H1 (cell line): ENCODE measurements at regions not wholly inside any gene's neighbourhood (a gene's known extent, or its start where the extent isn't known, plus 50 kb on each side); places are given as distances from the start of the nearest gene placed in this dataset.

Experiments used
- CTCF ChIA-PET: fragments of 300-600 bp; sonication (Branson Sonifier 250); formaldehyde crosslinking; loops from one replicate; lab custom pipeline; 2021; ENCODE audit not compliant: partially characterized antibody; lab: Charles Lee
- POLR2A ChIA-PET: fragments of 300-600 bp; sonication (Branson Sonifier 250); formaldehyde crosslinking; loops from one replicate; lab custom pipeline; 2021; ENCODE audit warnings: inconsistent platforms; ENCODE audit not compliant: partially characterized antibody; lab: Charles Lee
- DNase-seq, 2 experiments: peaks; one replicate each; pipeline versions ENCODE4 v3.0.0 to v3.0.0-alpha.2; 2010 to 2022; ENCODE audit warnings: low spot score in 2 of 2, low read depth in 1 of 2, mixed read lengths in 1 of 2
- FAIRE-seq: peaks from 2 replicates; lab custom pipeline; 2011; peaks lifted over from hg19 to GRCh38; lab: Jason Lieb, UNC
- H2AFZ ChIP-seq: 2 replicates; pipeline ENCODE4 v1.8.1; 2012; ENCODE audit warnings: low read length, inconsistent platforms
- H2AK5ac ChIP-seq: 2 replicates; pipeline ENCODE4 v1.6.1; 2013; ENCODE audit warnings: low read depth, low read length
- H2BK120ac ChIP-seq: replicated peaks from 2 replicates; pipeline ENCODE3; 2013; ENCODE audit warnings: low read depth, low read length, inconsistent platforms
- H2BK12ac ChIP-seq: 2 replicates; pipeline ENCODE4 v1.6.1; 2013; ENCODE audit warnings: low read depth, low read length
- H2BK15ac ChIP-seq: 2 replicates; pipeline ENCODE4 v1.6.1; 2013; ENCODE audit warnings: low read length
- H2BK20ac ChIP-seq: 2 replicates; pipeline ENCODE4 v1.6.1; 2013; ENCODE audit warnings: low read length
- H2BK5ac ChIP-seq: 2 replicates; pipeline ENCODE4 v1.6.1; 2013; ENCODE audit warnings: low read depth, low read length
- H3K14ac ChIP-seq: 2 replicates; pipeline ENCODE4 v1.6.1; 2013; ENCODE audit warnings: inconsistent platforms; ENCODE audit not compliant: insufficient read length
- H3K18ac ChIP-seq: 2 replicates; pipeline ENCODE4 v1.6.1; 2013; ENCODE audit warnings: low read length; ENCODE audit errors: extremely low read depth
- H3K23ac ChIP-seq: 2 replicates; pipeline ENCODE4 v1.6.1; 2013; ENCODE audit warnings: inconsistent platforms; ENCODE audit not compliant: insufficient read length
- H3K23me2 ChIP-seq: 2 replicates; pipeline ENCODE4 v1.6.1; 2013; ENCODE audit warnings: low read depth, low read length
- H3K27ac ChIP-seq: 2 replicates; pipeline ENCODE4 v1.6.1; 2011; ENCODE audit warnings: low read depth, low read length, inconsistent platforms
- H3K27me3 ChIP-seq, 4 experiments: replicated peaks in 1 of 4; 1 replicate in 1 of 4; 2 replicates in 3 of 4; pipeline versions ENCODE4 v1.6.1 to v1.8.1; 2011 to 2013; ENCODE audit warnings: low read length in 3 of 4, mild to moderate bottlenecking in 3 of 4, inconsistent platforms in 2 of 4, mixed read lengths in 2 of 4, moderate library complexity in 1 of 4; ENCODE audit not compliant: control insufficient read depth in 3 of 4, insufficient read depth in 3 of 4; ENCODE audit errors: extremely low read depth in 1 of 4
- H3K36me3 ChIP-seq, 4 experiments: 2 replicates each; pipeline versions ENCODE4 v1.6.1 to v1.8.1; 2011 to 2013; ENCODE audit warnings: mild to moderate bottlenecking in 4 of 4, low read length in 3 of 4, moderate library complexity in 2 of 4, control low read depth in 1 of 4, inconsistent platforms in 1 of 4; ENCODE audit not compliant: insufficient read depth in 4 of 4, control insufficient read depth in 2 of 4
- H3K4ac ChIP-seq: replicated peaks from 2 replicates; pipeline ENCODE3; 2013; ENCODE audit warnings: low read length, low read depth, mixed read lengths, inconsistent platforms; ENCODE audit not compliant: insufficient read length
- H3K4me1 ChIP-seq, 4 experiments: replicated peaks in 1 of 4; 1 replicate in 1 of 4; 2 replicates in 3 of 4; pipeline versions ENCODE4 v1.6.1 to v1.8.1; 2011 to 2013; ENCODE audit warnings: low read length in 3 of 4, inconsistent platforms in 2 of 4, mixed read lengths in 1 of 4; ENCODE audit not compliant: insufficient read depth in 4 of 4, control insufficient read depth in 3 of 4
- H3K4me2 ChIP-seq, 2 experiments: 2 replicates each; pipeline versions ENCODE4 v1.6.1 to v1.8.1; 2011 to 2013; ENCODE audit warnings: low read depth in 2 of 2, low read length in 2 of 2, control low read depth in 1 of 2, inconsistent platforms in 1 of 2, mild to moderate bottlenecking in 1 of 2; ENCODE audit not compliant: insufficient read depth in 1 of 2
- H3K4me3 ChIP-seq, 4 experiments: fragments of 200-600, 300-600 bp in 1 of 4; sonication (generic), shearing (Covaris generic), sonication (Bioruptor Twin) in 1 of 4; 2 replicates each; pipeline versions ENCODE4 v1.5.1 to v1.8.1; 2011 to 2016; ENCODE audit warnings: low read length in 4 of 4, low read depth in 3 of 4, control low read depth in 2 of 4, inconsistent platforms in 2 of 4, mild to moderate bottlenecking in 2 of 4, mixed read lengths in 1 of 4, moderate library complexity in 1 of 4; ENCODE audit not compliant: insufficient read depth in 2 of 4; ENCODE audit errors: extremely low read depth in 1 of 4
- H3K56ac ChIP-seq: replicated peaks from 2 replicates; pipeline ENCODE3; 2013; ENCODE audit warnings: low read depth, mild to moderate bottlenecking, mixed read lengths, low read length, inconsistent platforms; ENCODE audit not compliant: insufficient read length
- H3K79me1 ChIP-seq: 2 replicates; pipeline ENCODE4 v1.6.1; 2013; ENCODE audit warnings: low read depth, low read length, control low read depth
- H3K79me2 ChIP-seq, 2 experiments: 2 replicates each; pipeline versions ENCODE4 v1.6.1 to v1.8.1; 2012 to 2013; ENCODE audit warnings: low read length in 2 of 2, mild to moderate bottlenecking in 2 of 2, inconsistent platforms in 1 of 2; ENCODE audit not compliant: insufficient read depth in 2 of 2, control insufficient read depth in 1 of 2
- H3K9ac ChIP-seq, 4 experiments: replicated peaks in 1 of 4; 1 replicate in 1 of 4; 2 replicates in 3 of 4; pipeline versions ENCODE4 v1.6.1 to v1.8.1; 2011 to 2013; ENCODE audit warnings: low read depth in 3 of 4, low read length in 3 of 4, control low read depth in 2 of 4, mild to moderate bottlenecking in 2 of 4, moderate library complexity in 2 of 4, inconsistent platforms in 1 of 4; ENCODE audit errors: extremely low read depth in 1 of 4
- H3K9me3 ChIP-seq, 2 experiments: 2 replicates each; pipeline versions ENCODE4 v1.6.1 to v1.8.1; 2012 to 2013; ENCODE audit warnings: mild to moderate bottlenecking in 2 of 2, moderate library complexity in 2 of 2, control low read depth in 1 of 2, inconsistent platforms in 1 of 2, low read depth in 1 of 2, low read length in 1 of 2, mixed read lengths in 1 of 2; ENCODE audit not compliant: insufficient read depth in 2 of 2
- H4K20me1 ChIP-seq, 2 experiments: replicated peaks in 1 of 2; 2 replicates each; pipeline versions ENCODE3 to v1.8.1; 2011 to 2013; ENCODE audit warnings: inconsistent platforms in 2 of 2, low read length in 2 of 2, mild to moderate bottlenecking in 1 of 2; ENCODE audit not compliant: insufficient read depth in 2 of 2, control insufficient read depth in 1 of 2
- H4K5ac ChIP-seq: 2 replicates; pipeline ENCODE4 v1.6.1; 2013; ENCODE audit warnings: low read length, low read depth, mixed read lengths, inconsistent platforms; ENCODE audit not compliant: insufficient read length
- H4K8ac ChIP-seq: 2 replicates; pipeline ENCODE4 v1.8.0; 2013; ENCODE audit warnings: mild to moderate bottlenecking, moderate library complexity, low read length, inconsistent platforms; ENCODE audit not compliant: insufficient read depth; ENCODE audit errors: extremely low read depth
- H4K91ac ChIP-seq: replicated peaks from 2 replicates; pipeline ENCODE3; 2013; ENCODE audit warnings: low read length, mixed read lengths, inconsistent platforms; ENCODE audit not compliant: insufficient read length
- ASH2L ChIP-seq: fragments of 200-600, 300-600 bp; sonication (generic); IDR thresholded peaks from one replicate; pipeline ENCODE4 v1.7.1; 2017; ENCODE audit warnings: low read length
- CEBPB ChIP-seq: IDR thresholded peaks from 2 replicates; pipeline ENCODE4 v1.6.1; 2012; ENCODE audit warnings: low read depth, low read length
- CHD2 ChIP-seq: IDR thresholded peaks from 2 replicates; pipeline ENCODE4 v1.6.1; 2012; ENCODE audit warnings: low read length, improper control_type of control experiment
- EP300 ChIP-seq, 2 experiments: IDR thresholded peaks; 1 replicate in 1 of 2; 2 replicates in 1 of 2; pipeline ENCODE4 v1.6.1; 2011 to 2012; ENCODE audit warnings: low read depth in 2 of 2, low read length in 2 of 2, mild to moderate bottlenecking in 2 of 2, borderline replicate concordance in 1 of 2, inconsistent platforms in 1 of 2, moderate library complexity in 1 of 2
- MAFK ChIP-seq: IDR thresholded peaks from 2 replicates; pipeline ENCODE4 v1.6.1; 2012; ENCODE audit warnings: low read depth, mild to moderate bottlenecking, improper control_type of control experiment, low read length
- RXRA ChIP-seq: IDR thresholded peaks from 2 replicates; pipeline ENCODE4 v1.6.1; 2011; ENCODE audit warnings: low read depth, mild to moderate bottlenecking, low read length, moderate library complexity; ENCODE audit not compliant: insufficient read depth
- SP2 ChIP-seq: IDR thresholded peaks from 2 replicates; pipeline ENCODE4 v1.6.1; 2012; ENCODE audit warnings: mild to moderate bottlenecking, low read length, inconsistent platforms
- SP4 ChIP-seq: IDR thresholded peaks from 2 replicates; pipeline ENCODE4 v1.6.1; 2012; ENCODE audit warnings: low read length, inconsistent platforms
- YY1 ChIP-seq: IDR thresholded peaks from 2 replicates; pipeline ENCODE4 v1.6.1; 2011; ENCODE audit warnings: low read depth, mild to moderate bottlenecking, low read length
- ZNF274 ChIP-seq: IDR thresholded peaks from 2 replicates; pipeline ENCODE4 v1.7.0; 2012; ENCODE audit warnings: low read length, borderline replicate concordance; ENCODE audit errors: extremely low read depth
- WGBS, 2 experiments: shearing (Covaris generic) in 1 of 2; methylation state at CpG; one replicate each; pipeline versions ENCODE4 v1.1.6 to v1.1.7; 2013 to 2015; ENCODE audit warnings: low lambda C conversion rate in 2 of 2, mixed read lengths in 2 of 2, inconsistent platforms in 1 of 2, low coverage in 1 of 2, missing lambda C conversion rate in 1 of 2; ENCODE audit not compliant: insufficient replicate concordance in 2 of 2, insufficient coverage in 1 of 2, insufficient read length in 1 of 2; ENCODE audit errors: extremely low coverage in 1 of 2, missing lambda C conversion rate in 1 of 2; 5-methylcytosine and 5-hydroxymethylcytosine counted together
- TF ChIP-seq, protein P1 (sequence below): IDR thresholded peaks from 2 replicates; pipeline ENCODE4 v1.6.1; 2012; ENCODE audit warnings: inconsistent platforms

DNA sequence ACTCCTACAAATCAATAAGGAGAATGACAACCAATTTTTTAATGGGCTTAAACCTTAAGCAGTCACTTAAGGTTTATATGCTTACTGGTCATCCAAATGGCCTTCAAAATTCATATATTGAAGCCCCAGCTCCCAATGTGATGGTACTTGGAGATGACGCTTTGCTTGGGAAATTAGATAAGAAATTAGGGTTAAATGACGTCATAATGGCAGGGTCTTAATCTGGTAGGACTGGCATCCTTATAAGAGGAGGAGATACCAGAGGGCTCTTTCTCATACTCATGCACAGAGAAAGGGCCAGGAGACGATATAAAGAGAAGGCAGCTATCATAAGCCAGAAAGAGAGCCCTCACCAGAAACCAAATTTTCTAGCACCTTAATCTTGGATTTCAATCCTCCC is 350.8 kb upstream of the NFE2L3 start:
- Histone ChIP-seq H3K9ac (no peak overlapping the region), H2AFZ (no peak overlapping the region), H4K5ac (no peak overlapping the region), H2AK5ac (no peak overlapping the region), H3K27ac (no peak overlapping the region), H3K56ac (no peak overlapping the region), H4K20me1 (no peaks in the 10 kb centered on the region), H3K4me3 (no peak overlapping the region), H3K27me3 (no peaks in the 10 kb centered on the region), H2BK120ac (no peak overlapping the region), H3K36me3 (no peaks in the 10 kb centered on the region), H2BK12ac (no peak overlapping the region), H3K79me1 (no peaks in the 10 kb centered on the region), H4K8ac (no peak overlapping the region), H3K79me2 (no peaks in the 10 kb centered on the region), H3K23me2 (no peaks in the 10 kb centered on the region), H3K4ac (no peak overlapping the region), H3K23ac (no peak overlapping the region), H3K4me2 (no peak overlapping the region), H2BK5ac (no peak overlapping the region), H3K18ac (no peak overlapping the region), H2BK20ac (no peak overlapping the region), H3K4me1 (no peaks in the 10 kb centered on the region), H2BK15ac (no peak overlapping the region), H4K91ac (no peak overlapping the region), H3K14ac (no peak overlapping the region), H3K9me3 (no peaks in the 10 kb centered on the region)
- DNase-seq (no peak), FAIRE-seq (no peak)
- WGBS, 2 experiments = 87% methylated on average over 3 of the region's 3 CpGs; no CpG with 5 or more reads in 1 of the 2 experiments
- TF ChIP-seq EP300 (IDR thresholded peaks at IDR 0.05; ENCODE audit: borderline replicate concordance in 1 of 2, low read depth in 2 of 2, low read length in 2 of 2) = no peak
- TF ChIP-seq SP4 = no peak
- TF ChIP-seq CHD2 = no peak
- no peak for TF ChIP-seq SP2
- no peak for TF ChIP-seq ZNF274
- no peak for TF ChIP-seq CEBPB
- no peak for TF ChIP-seq ASH2L
- no peak for TF ChIP-seq RXRA
- no peak for TF ChIP-seq MAFK
- TF ChIP-seq, protein P1, sequence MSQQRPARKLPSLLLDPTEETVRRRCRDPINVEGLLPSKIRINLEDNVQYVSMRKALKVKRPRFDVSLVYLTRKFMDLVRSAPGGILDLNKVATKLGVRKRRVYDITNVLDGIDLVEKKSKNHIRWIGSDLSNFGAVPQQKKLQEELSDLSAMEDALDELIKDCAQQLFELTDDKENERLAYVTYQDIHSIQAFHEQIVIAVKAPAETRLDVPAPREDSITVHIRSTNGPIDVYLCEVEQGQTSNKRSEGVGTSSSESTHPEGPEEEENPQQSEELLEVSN = no peak
- TF ChIP-seq YY1 = no peak
- POLR2A ChIA-PET = no interaction called here
- CTCF ChIA-PET = interaction anchor here (0.6 to 1.3 kb wide), 2 partner anchors 19 to 103 kb away, joined by 3 to 4 read pairs; no protein-coding TSS in a partner anchor
